Skeletal muscle satellite cell (primary cell): ENCODE measurements at regions not wholly inside any gene's neighbourhood (a gene's known extent, or its start where the extent isn't known, plus 50 kb on each side); places are given as distances from the start of the nearest gene placed in this dataset.

Source experiments
- H3K27me3 ChIP-seq: 2 replicates; pipeline ENCODE4 v1.7.0; 2013; ENCODE audit warnings: low read length; ENCODE audit not compliant: control insufficient read depth, insufficient read depth
- H3K36me3 ChIP-seq: 2 replicates; pipeline ENCODE4 v1.7.0; 2013; ENCODE audit warnings: mild to moderate bottlenecking, control low read depth, low read length; ENCODE audit not compliant: insufficient read depth
- H3K4me1 ChIP-seq: 2 replicates; pipeline ENCODE4 v1.7.0; 2013; ENCODE audit warnings: low read length; ENCODE audit not compliant: control insufficient read depth, insufficient read depth
- H3K4me2 ChIP-seq: 2 replicates; pipeline ENCODE4 v1.7.0; 2013; ENCODE audit warnings: mild to moderate bottlenecking, low read length
- H3K4me3 ChIP-seq: 2 replicates; pipeline ENCODE4 v1.7.0; 2013; ENCODE audit warnings: low read length
- H3K9ac ChIP-seq: 2 replicates; pipeline ENCODE4 v1.7.0; 2013; ENCODE audit warnings: mild to moderate bottlenecking, low read depth, low read length, moderate library complexity
- H3K9me3 ChIP-seq: replicated peaks from 2 replicates; pipeline ENCODE4 v1.7.0; 2013; ENCODE audit warnings: mild to moderate bottlenecking, control low read depth, low read length

DNA sequence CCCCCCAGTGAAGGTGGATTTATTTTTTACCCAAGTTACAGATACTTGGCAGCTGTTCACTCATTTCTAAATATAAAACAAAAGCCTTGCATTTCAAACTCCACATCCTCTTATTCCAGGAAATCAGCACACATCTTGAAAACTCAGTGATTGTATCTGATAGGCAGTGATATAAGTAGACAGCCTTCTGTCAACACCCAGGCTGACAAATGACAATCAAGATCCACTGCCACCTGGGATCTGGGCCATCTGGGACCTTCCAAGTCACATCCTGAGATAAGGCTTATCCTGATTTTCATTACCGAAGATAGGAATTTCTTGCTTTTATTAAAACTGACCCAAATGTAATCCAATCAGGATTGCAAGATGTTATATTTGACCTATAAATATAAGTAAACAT lies 201.3 kb upstream of the PUM3 start:
- H3K36me3 ChIP-seq, result no peaks in the 10 kb centered on the region
- H3K27me3 ChIP-seq, result no peaks in the 10 kb centered on the region
- no peaks in the 10 kb centered on the region for H3K9me3 ChIP-seq
- peaks cover 31% of the 10 kb centered on the region for H3K4me1 ChIP-seq
- H3K9ac ChIP-seq, result no peak overlapping the region
- no peak overlapping the region for H3K4me2 ChIP-seq
- H3K4me3 ChIP-seq, result no peak overlapping the region

DNA sequence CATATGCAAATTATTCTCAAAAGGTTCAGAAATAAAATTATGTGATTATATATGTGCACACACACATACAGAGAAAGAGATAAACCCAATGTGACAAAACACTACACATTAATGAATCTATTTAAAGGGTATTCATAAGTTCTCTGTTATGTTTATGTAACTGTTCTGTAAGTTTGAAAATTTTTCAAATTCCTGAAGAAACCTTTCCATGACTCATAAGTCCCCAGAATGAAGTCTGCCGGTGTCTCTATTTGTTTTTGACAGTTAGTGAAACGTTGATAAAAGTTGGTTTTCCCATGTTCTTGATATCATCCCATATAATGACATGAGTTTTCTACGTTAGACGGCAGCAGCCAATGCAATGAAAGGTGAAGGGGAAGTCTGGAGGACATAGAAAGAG lies 199.5 kb upstream of the PUM3 start:
- no peaks in the 10 kb centered on the region for H3K36me3 ChIP-seq
- no peak overlapping the region for H3K4me2 ChIP-seq
- H3K4me3 ChIP-seq, result no peak overlapping the region
- peaks cover 33% of the 10 kb centered on the region for H3K4me1 ChIP-seq
- H3K9me3 ChIP-seq, result no peaks in the 10 kb centered on the region
- no peaks in the 10 kb centered on the region for H3K27me3 ChIP-seq
- H3K9ac ChIP-seq, result no peak overlapping the region

DNA sequence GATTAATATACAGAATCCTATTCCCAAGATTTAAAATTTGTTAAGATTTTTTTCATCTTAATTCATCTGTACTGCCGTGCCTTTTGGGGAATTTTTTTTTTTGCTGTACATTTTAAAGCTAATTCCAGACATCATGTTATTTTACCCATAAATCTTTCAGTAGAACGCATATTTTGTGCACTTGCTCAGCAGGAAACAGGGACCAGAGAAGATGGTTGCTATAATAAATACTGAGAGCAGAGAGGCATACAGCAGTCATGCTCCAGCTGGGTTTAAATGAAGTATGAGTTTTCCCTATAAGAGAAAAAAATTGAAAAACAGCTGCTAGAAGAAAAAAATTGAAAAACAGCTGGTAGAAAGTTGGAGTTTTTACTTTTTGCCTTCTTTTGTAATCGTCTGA lies 196.9 kb upstream of the PUM3 start:
- peak overlapping the region; percentile 4 for H3K4me2 ChIP-seq
- no peak overlapping the region for H3K4me3 ChIP-seq
- H3K9ac ChIP-seq, result no peak overlapping the region
- H3K4me1 ChIP-seq, result peaks cover 33% of the 10 kb centered on the region
- no peaks in the 10 kb centered on the region for H3K27me3 ChIP-seq
- H3K9me3 ChIP-seq, result no peaks in the 10 kb centered on the region
- H3K36me3 ChIP-seq, result no peaks in the 10 kb centered on the region

DNA sequence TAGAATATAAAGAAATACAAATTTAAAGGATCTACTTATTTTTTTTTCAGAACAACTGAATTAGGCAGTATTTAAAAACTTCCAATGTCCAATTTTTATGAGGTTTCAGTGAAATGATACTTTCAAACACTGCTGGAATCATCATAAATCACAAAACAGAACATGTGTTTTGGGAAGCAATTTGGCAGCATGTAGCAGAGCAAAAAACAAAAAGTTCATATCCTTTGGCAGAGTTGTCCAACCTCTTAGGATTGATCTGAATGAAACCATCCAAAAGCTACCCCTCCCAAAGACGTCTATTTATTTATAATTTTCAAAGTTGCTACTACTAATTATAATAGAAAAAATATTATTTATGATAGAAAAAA lies 192.4 kb upstream of the PUM3 start:
- Histone ChIP-seq H3K4me3 (no peak overlapping the region), H3K4me2 (no peak overlapping the region), H3K9ac (no peak overlapping the region), H3K4me1 (peaks cover 13% of the 10 kb centered on the region), H3K27me3 (no peaks in the 10 kb centered on the region), H3K36me3 (no peaks in the 10 kb centered on the region), H3K9me3 (no peaks in the 10 kb centered on the region)

DNA sequence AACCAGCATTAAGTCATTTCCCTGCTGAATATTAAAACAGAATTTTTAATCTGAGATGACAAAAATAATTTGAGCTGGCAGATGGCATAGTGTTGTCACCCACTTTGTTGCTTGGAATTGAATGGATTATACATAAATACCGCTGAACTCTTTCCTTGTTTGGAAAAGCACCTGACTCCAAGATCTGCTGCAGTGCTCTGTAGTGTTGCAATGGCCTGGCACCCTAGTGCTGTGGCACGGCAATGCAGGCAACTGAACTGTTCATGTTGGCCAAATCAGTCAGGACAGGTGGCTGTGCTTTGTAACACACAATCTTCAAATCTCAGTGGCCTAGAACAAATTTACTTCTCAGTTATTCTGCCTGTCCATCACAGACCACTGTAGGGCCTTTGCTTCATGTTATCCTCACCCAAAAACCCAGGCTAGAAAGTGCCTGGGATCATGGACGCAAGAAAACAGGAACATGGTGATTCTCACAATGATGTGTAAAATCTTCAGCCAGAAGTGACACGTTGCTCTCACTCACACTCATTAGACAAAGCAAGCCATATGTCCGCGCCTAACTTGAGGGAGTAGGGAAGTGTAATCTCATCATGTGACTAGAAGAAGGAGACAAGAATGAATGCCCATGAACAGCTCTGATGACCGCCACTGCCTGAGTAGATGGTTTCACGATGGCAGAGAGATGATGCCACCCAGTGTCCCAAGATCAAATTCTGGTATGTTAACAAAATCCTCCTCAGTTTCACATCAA lies 191.9 kb upstream of the PUM3 start:
- Histone ChIP-seq H3K4me1 (peaks cover 7% of the 10 kb centered on the region), H3K27me3 (no peaks in the 10 kb centered on the region), H3K9ac (no peak overlapping the region), H3K4me3 (no peak overlapping the region), H3K36me3 (no peaks in the 10 kb centered on the region), H3K9me3 (no peaks in the 10 kb centered on the region), H3K4me2 (no peak overlapping the region)

DNA sequence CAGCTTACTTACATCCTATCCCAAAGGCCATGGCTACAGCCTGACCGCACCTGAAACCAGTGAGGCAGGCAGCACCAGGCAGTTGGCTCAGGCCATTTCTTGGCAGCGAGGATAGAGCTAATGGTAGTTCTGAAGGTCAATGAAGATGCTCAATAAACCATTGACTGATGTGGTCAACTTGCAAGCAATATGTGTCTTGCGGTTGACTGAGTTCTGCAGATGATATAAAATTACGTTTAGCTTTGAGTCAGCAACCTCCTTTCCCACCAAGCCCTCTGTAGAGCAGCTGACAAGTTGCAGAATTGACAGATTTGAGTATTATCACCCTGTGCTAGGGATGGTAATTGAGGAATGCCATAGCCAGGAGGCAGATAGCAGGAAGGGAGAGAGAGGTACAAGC lies 189.0 kb upstream of the PUM3 start:
- no peak overlapping the region for H3K4me2 ChIP-seq
- H3K36me3 ChIP-seq, result no peaks in the 10 kb centered on the region
- H3K27me3 ChIP-seq, result no peaks in the 10 kb centered on the region
- H3K9me3 ChIP-seq, result no peaks in the 10 kb centered on the region
- no peak overlapping the region for H3K4me3 ChIP-seq
- no peaks in the 10 kb centered on the region for H3K4me1 ChIP-seq
- H3K9ac ChIP-seq, result no peak overlapping the region

DNA sequence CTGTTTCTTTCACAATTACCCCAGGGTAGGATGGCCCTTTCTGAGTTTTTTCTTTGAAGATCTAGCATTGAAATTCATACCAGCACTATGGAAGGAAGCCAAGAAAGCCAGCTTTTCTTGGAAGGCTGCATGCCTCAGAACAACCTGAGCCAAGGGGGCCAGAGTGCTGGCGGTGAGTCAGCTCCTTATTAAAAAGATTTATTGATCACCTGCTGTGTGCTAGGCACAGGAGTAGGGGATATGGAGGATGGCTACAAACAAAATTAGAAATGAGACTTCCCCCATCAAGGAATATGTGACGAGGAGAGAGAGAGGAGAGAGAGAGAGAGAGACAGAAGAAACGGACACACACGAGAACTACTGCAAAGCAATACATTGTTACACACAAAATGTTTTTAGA lies 184.6 kb upstream of the PUM3 start:
- Histone ChIP-seq H3K36me3 (no peaks in the 10 kb centered on the region), H3K4me3 (no peak overlapping the region), H3K4me1 (no peaks in the 10 kb centered on the region), H3K9ac (no peak overlapping the region), H3K4me2 (no peak overlapping the region), H3K9me3 (no peaks in the 10 kb centered on the region), H3K27me3 (no peaks in the 10 kb centered on the region)

DNA sequence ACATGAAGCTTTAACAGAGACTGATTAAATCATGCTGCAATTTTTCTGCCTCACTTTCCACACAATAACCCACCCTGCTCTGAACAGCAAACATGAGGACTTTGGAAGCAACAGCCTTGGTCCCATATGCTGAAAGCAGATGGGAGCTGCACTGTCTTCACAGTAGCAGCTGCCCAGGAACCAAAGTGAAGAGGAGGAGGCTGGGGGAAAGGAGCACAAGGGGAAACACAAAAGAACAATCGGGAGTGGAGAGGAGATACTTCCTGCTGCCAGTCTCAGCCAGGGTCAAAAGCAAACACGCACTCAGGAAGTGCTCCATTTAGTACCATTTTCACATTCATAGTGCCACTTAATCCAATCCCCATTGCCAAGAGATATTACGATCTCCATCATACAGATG lies 183.3 kb upstream of the PUM3 start:
- Histone ChIP-seq H3K4me2 (no peak overlapping the region), H3K4me3 (no peak overlapping the region), H3K4me1 (no peaks in the 10 kb centered on the region), H3K9me3 (no peaks in the 10 kb centered on the region), H3K36me3 (no peaks in the 10 kb centered on the region), H3K27me3 (no peaks in the 10 kb centered on the region), H3K9ac (no peak overlapping the region)

DNA sequence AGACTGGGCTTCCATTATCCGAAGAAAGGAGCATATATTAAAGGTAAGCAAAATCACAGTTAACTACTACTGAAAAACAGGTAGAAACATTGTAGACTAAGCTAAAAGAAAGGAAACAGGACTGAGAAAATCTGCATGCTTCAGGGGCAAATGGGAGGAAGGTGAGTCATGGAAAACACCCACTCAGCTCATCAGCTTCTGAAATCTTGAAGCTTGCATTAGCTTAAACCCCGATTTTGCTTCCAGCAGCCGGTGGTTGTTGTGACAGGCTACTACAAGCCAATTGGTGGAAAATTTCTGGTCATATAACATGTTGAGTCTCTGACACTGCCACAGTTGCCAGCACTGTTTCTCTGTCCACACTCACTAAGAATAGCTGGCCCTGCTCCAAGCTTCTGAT lies 179.6 kb upstream of the PUM3 start:
- no peak overlapping the region for H3K4me3 ChIP-seq
- no peaks in the 10 kb centered on the region for H3K27me3 ChIP-seq
- no peak overlapping the region for H3K4me2 ChIP-seq
- H3K9ac ChIP-seq, result no peak overlapping the region
- no peaks in the 10 kb centered on the region for H3K36me3 ChIP-seq
- H3K4me1 ChIP-seq, result no peaks in the 10 kb centered on the region
- no peaks in the 10 kb centered on the region for H3K9me3 ChIP-seq

DNA sequence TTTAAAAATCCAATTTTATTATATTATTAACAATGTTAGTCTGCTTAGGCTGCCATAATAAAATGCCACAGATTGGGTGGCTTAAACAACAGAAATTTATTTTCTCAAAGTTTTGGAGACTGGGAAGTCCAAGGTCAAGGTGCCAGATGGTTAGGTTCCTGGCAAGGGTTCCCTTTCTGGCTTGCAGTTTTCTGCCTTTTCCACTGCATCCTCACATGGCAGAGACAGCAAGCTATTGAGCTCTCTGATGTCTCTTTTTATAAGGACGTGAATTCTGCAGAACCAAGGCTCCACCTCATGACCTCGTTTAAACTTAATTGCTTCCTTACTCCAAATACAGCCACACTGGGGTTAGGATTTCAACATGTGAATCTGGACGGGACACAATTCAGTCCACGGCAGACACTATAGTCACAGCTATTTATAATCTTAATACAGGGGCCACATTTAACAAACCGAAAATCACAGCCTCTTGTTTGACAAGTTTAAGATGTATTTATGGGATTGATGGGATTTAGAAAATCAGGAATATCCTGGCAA lies 174.9 kb upstream of the PUM3 start:
- Histone ChIP-seq H3K9me3 (no peaks in the 10 kb centered on the region), H3K4me1 (no peaks in the 10 kb centered on the region), H3K4me2 (no peak overlapping the region), H3K27me3 (no peaks in the 10 kb centered on the region), H3K4me3 (no peak overlapping the region), H3K36me3 (no peaks in the 10 kb centered on the region), H3K9ac (no peak overlapping the region)

DNA sequence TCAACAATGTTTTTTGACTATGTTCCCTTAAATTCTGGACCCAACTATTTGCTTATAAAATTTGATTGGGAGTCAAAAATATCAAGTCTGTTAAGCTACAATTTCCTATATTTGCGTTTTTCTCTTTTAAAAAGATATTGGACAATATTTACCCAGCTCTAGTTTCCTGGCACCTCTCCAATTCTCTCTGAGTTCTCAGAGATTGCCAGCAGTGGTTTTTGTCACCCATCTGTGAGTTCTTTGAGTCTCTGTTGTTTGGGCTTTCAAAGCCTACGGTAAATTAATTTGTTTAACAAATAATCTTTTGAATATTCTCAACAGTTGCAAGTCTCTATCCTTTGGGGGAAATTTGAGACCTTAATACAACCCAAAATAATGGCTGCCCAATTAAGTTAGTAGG lies 174.2 kb upstream of the PUM3 start:
- H3K27me3 ChIP-seq, result no peaks in the 10 kb centered on the region
- no peaks in the 10 kb centered on the region for H3K9me3 ChIP-seq
- H3K9ac ChIP-seq, result no peak overlapping the region
- H3K4me3 ChIP-seq, result no peak overlapping the region
- H3K36me3 ChIP-seq, result no peaks in the 10 kb centered on the region
- no peaks in the 10 kb centered on the region for H3K4me1 ChIP-seq
- no peak overlapping the region for H3K4me2 ChIP-seq

DNA sequence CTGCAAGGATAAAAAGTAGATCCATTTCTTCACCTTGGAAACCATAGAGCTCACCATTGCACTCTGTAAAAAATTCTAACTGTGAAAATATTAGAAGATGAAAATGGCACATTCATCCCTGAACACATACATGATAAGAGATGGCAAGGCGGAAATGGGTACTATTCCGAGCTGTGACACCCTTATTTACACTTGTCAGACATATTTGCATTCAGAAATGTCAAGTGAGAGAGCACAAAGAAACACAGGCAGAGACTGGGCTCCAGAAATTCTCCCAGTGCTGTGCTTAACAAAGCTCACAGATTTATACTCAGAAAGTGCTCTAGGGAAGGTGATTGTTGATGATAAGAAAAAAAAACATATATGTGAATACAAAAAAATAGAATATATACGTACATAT lies 170.3 kb upstream of the PUM3 start:
- Histone ChIP-seq H3K4me2 (no peak overlapping the region), H3K27me3 (no peaks in the 10 kb centered on the region), H3K4me1 (no peaks in the 10 kb centered on the region), H3K9ac (no peak overlapping the region), H3K36me3 (no peaks in the 10 kb centered on the region), H3K4me3 (no peak overlapping the region), H3K9me3 (no peaks in the 10 kb centered on the region)
